OCI-LY1 (cell line): ENCODE measurements at regions not wholly inside any gene's neighbourhood (a gene's known extent, or its start where the extent isn't known, plus 50 kb on each side); places are given as distances from the start of the nearest gene placed in this dataset.

ENCODE experiments used
- CTCF ChIP-seq: fragments of 200-600 bp; sonication (generic), shearing (Covaris generic); IDR thresholded peaks from 2 replicates; pipeline ENCODE4 v1.5.1; 2017; ENCODE audit warnings: mild to moderate bottlenecking, antibody characterized with exemption, low read length, moderate library complexity, mixed read lengths
- EZH2 ChIP-seq: fragments of 200-600 bp; sonication (generic), shearing (Covaris generic); IDR thresholded peaks from 2 replicates; pipeline ENCODE4 v1.8.0; 2017; ENCODE audit warnings: borderline replicate concordance, mixed run types, mild to moderate bottlenecking, antibody characterized with exemption, low read length, moderate library complexity, mixed read lengths

- no peak for TF ChIP-seq CTCF
- no peak for TF ChIP-seq EZH2
Observed at GRCh38 chr2:5190023-5190422, 502.2 kb upstream of the SOX11 start.
